Activated CD4-positive, alpha-beta memory T cell treated with anti-CD3 and anti-CD28 coated beads, Interleukin-2, amount 10 ng/mL, durations not matched to agents 7 days and 5 days (primary cell): ENCODE measurements at regions not wholly inside any gene's neighbourhood (a gene's known extent, or its start where the extent isn't known, plus 50 kb on each side); places are given as distances from the start of the nearest gene placed in this dataset.

Experiments
- CTCF ChIA-PET: fragments of 350-600 bp; sonication (Branson Sonifier 250); formaldehyde crosslinking; loops from one replicate; lab custom pipeline; 2021; ENCODE audit warnings: antibody characterized with exemption, inconsistent platforms; lab: Charles Lee
- POLR2A ChIA-PET: fragments of 350-600 bp; sonication (Branson Sonifier 250); formaldehyde crosslinking; loops from one replicate; lab custom pipeline; 2021; ENCODE audit warnings: antibody characterized with exemption; lab: Charles Lee
- DNase-seq: peaks from one replicate; pipeline ENCODE4 v3.0.0-alpha.2; 2020
- H3K27ac Mint-ChIP-seq: one replicate; pipeline ENCODE4 v1.8.0; 2021; ENCODE audit warnings: mild to moderate bottlenecking, mixed read lengths
- H3K27me3 Mint-ChIP-seq: one replicate; pipeline ENCODE4 v1.8.0; 2021; ENCODE audit warnings: mixed read lengths
- H3K36me3 Mint-ChIP-seq: one replicate; pipeline ENCODE4 v1.8.0; 2021; ENCODE audit warnings: low read depth, mixed read lengths
- H3K4me1 Mint-ChIP-seq: one replicate; pipeline ENCODE4 v1.8.0; 2021; ENCODE audit warnings: mixed read lengths
- H3K4me3 Mint-ChIP-seq: one replicate; pipeline ENCODE4 v1.8.0; 2021; ENCODE audit warnings: mild to moderate bottlenecking, mixed read lengths
- H3K9me3 Mint-ChIP-seq: one replicate; pipeline ENCODE4 v1.8.0; 2021; ENCODE audit warnings: mixed read lengths

DNA sequence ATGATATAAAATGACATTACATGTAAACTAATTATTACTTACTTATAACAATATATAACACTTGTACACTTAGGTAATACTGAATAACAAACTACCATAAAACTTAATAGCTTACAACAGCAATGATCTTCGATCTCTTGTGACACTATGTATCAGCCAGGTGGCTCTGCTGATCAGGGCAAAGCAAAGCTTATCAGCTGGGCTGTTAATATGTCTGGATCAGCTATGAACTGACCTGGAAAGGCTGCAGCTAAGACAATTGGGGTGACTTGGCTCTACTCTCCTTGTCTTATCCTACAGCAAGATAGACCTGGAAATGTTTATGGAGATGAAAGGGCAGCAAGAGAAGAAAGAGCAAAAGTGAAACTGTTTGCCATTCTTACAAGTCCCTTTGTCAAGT is 511.3 kb downstream of the TLR4 start:
- no peak for DNase-seq
- Mint-ChIP-seq H3K27ac (no peak overlapping the region), H3K36me3 (no peaks in the 10 kb centered on the region), H3K27me3 (no peaks in the 10 kb centered on the region), H3K9me3 (no peaks in the 10 kb centered on the region), H3K4me3 (no peak overlapping the region), H3K4me1 (no peaks in the 10 kb centered on the region)
- ChIA-PET CTCF (no interaction called here), POLR2A (no interaction called here)

DNA sequence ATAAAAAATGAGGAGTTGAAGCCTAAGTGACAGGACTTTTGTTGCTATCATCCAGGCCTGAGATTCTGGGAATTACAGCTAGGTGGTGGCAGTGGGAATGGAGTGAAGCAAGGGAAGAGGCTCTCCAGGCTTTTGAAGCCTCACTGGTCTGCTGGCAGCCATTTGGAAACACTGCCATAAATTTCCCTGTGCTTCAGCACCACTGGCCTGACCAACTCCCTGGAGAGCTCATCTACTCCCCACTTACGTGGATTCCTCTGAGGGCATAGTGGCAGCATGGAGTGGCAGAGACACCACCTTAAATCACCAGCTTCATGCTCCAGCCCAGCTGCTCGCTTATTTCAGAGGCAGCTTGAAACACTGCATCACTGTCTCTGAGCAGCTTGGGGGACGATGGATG is 518.2 kb downstream of the TLR4 start:
- POLR2A ChIA-PET, result no interaction called here
- Mint-ChIP-seq H3K36me3 (no peaks in the 10 kb centered on the region), H3K27me3 (no peaks in the 10 kb centered on the region), H3K4me1 (no peaks in the 10 kb centered on the region), H3K9me3 (peaks cover 5% of the 10 kb centered on the region), H3K27ac (no peak overlapping the region), H3K4me3 (no peak overlapping the region)
- DNase-seq, result no peak
- CTCF ChIA-PET, result no interaction called here

DNA sequence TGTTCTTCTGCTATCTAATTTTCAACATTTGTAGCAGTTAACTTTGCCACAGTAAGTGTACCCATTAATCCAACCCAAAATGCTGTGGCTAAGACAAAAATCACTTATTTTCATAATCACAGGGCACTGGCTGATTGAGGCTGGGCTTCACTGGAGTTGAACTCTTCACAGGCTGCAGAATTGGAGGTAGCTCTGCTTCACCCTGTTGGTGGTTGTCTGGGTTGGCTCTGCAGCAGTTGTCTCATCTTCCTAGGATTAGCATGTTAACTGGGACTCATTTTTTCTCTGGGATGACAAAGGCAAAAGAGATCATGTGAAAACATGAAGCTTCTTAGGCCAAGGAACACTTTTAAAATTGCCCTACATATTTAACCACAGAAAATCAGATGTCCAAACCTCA is 518.9 kb downstream of the TLR4 start:
- H3K4me3 Mint-ChIP-seq, result no peak overlapping the region
- no peaks in the 10 kb centered on the region for H3K27me3 Mint-ChIP-seq
- H3K9me3 Mint-ChIP-seq, result peaks cover 5% of the 10 kb centered on the region
- POLR2A ChIA-PET, result no interaction called here
- no peak for DNase-seq
- no peaks in the 10 kb centered on the region for H3K36me3 Mint-ChIP-seq
- CTCF ChIA-PET, result no interaction called here
- no peak overlapping the region for H3K27ac Mint-ChIP-seq
- H3K4me1 Mint-ChIP-seq, result no peaks in the 10 kb centered on the region

DNA sequence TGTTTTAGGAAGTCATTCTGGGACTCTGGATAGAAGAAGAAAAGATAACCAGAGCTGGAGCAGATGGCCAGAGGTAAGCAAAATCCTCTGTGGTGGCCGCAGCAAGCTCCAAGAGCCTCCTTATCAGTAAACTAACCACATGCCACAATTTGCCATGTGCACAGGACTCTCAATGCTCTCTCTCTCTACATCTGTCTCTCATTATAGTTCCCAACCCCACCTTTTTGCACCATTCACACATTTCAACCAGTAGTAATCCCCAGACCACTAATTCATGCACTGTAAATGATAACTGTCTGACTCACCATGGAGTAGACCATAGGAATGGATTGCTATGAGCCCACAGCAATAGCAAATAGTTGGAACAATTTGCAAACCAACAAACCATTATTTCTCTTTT is 526.1 kb downstream of the TLR4 start:
- H3K4me1 Mint-ChIP-seq, result no peaks in the 10 kb centered on the region
- no peaks in the 10 kb centered on the region for H3K36me3 Mint-ChIP-seq
- ChIA-PET CTCF (no interaction called here), POLR2A (no interaction called here)
- no peak for DNase-seq
- no peaks in the 10 kb centered on the region for H3K9me3 Mint-ChIP-seq
- no peak overlapping the region for H3K27ac Mint-ChIP-seq
- H3K27me3 Mint-ChIP-seq, result no peaks in the 10 kb centered on the region
- H3K4me3 Mint-ChIP-seq, result no peak overlapping the region

DNA sequence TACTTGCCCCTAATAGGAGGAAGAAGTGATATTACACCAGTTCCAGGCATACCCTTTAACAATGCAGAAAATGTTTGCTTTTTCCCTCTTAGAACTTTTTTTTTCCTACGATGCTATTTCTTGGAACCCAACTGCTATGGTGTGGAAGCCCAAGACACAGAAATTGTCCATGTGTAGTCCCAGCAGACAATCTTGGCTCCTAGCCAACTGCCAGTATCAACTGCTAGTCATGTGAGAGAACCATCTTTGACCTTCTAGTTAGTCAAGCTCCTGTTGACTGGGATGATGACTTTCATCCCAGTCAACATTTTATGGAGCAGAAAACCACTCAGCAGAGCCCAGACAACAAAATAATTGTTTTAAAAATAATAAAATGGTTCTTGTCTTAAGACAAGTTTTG is 532.4 kb downstream of the TLR4 start:
- no peaks in the 10 kb centered on the region for H3K36me3 Mint-ChIP-seq
- H3K4me3 Mint-ChIP-seq, result no peak overlapping the region
- H3K27me3 Mint-ChIP-seq, result no peaks in the 10 kb centered on the region
- H3K27ac Mint-ChIP-seq, result no peak overlapping the region
- peaks cover 9% of the 10 kb centered on the region for H3K9me3 Mint-ChIP-seq
- DNase-seq, result no peak
- POLR2A ChIA-PET, result no interaction called here
- H3K4me1 Mint-ChIP-seq, result no peaks in the 10 kb centered on the region
- CTCF ChIA-PET, result no interaction called here

DNA sequence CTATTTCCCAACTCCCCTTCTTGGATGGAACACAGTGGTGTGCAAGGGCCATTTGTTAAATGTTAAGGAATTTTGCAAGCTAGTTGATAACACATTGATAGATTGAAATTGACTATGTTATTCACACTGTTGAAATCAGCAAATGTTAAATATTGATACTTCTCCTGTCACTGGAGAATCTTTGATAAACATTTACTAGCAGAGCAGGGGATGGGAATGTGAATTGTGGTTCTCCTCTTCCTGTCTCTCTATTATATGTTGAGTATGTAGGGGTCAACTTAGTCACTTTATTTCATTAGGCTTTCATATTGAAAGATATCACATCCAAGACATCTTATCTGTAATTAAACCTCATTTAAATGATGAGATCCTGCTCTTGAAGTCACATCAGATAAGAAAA is 533.9 kb downstream of the TLR4 start:
- Mint-ChIP-seq H3K4me3 (no peak overlapping the region), H3K27me3 (no peaks in the 10 kb centered on the region), H3K36me3 (no peaks in the 10 kb centered on the region), H3K9me3 (peaks cover 9% of the 10 kb centered on the region), H3K4me1 (no peaks in the 10 kb centered on the region), H3K27ac (no peak overlapping the region)
- no peak for DNase-seq
- ChIA-PET POLR2A (no interaction called here), CTCF (no interaction called here)

DNA sequence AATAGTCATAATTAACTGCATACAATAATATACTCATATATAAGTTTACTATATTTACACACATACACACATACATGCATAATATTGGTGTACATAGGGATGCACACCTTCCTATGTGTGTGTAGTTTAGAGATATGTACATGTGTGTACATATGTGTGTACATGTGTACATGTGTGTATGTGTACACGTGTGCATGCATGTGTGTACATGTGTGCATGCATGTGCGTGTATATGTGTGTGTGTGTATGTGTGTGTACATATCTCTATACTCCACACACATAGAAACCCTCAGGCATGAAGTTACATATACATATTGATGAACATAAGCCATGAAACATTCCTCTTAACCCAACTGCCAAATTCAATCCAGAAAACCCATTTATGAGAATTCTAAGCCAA is 547.8 kb downstream of the TLR4 start:
- Mint-ChIP-seq H3K4me3 (no peak overlapping the region), H3K27ac (no peak overlapping the region), H3K36me3 (no peaks in the 10 kb centered on the region), H3K27me3 (no peaks in the 10 kb centered on the region), H3K9me3 (peaks cover 2% of the 10 kb centered on the region), H3K4me1 (no peaks in the 10 kb centered on the region)
- CTCF ChIA-PET, result no interaction called here
- DNase-seq, result no peak
- POLR2A ChIA-PET, result no interaction called here

DNA sequence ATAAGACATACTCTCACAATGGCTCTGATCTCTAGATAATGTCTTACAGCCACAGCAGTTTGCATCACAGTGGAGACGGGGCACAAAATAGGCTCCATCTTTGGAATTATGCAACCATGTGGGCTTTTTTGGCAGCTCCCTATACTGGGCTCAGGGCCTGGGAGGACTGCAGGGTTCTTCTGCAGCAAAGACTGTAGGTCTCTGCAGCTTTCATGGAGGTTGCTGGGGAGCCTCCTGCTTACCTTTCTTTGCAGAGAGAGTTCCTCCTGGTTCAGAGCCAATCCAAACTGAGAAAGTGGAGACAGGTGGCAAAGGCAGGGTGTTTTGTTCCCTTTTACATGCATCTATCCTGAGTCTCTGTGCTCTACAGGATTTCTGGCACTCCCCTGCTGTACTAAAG is 558.0 kb downstream of the TLR4 start:
- H3K4me3 Mint-ChIP-seq, result no peak overlapping the region
- no peak for DNase-seq
- CTCF ChIA-PET, result no interaction called here

DNA sequence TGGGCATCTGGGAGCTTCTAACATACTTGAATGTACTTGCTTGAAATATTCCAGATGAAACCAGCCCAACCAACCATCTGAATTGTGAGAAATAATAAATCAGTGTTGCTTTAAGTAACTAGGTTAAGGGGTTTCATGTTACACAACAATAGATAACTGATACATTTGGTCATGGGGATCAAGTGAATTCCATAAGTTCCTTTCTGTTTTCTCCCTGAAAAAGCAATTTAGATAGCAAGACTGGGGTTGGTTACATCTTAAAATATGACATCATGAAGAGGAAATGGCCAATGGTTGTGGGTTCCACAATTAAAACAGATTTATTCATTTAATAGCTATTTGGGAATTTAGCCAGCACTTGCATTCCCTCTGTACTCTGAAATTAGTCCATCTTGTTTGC is 559.7 kb downstream of the TLR4 start:
- Mint-ChIP-seq H3K27ac (no peak overlapping the region), H3K9me3 (peaks cover 7% of the 10 kb centered on the region), H3K4me3 (no peak overlapping the region), H3K27me3 (no peaks in the 10 kb centered on the region), H3K36me3 (no peaks in the 10 kb centered on the region), H3K4me1 (no peaks in the 10 kb centered on the region)
- DNase-seq, result no peak
- CTCF ChIA-PET, result no interaction called here
- POLR2A ChIA-PET, result no interaction called here

More for the DNA sequence above, 558.0 kb downstream of the TLR4 start:
- POLR2A ChIA-PET, result no interaction called here
- H3K36me3 Mint-ChIP-seq, result no peaks in the 10 kb centered on the region
- no peaks in the 10 kb centered on the region for H3K27me3 Mint-ChIP-seq
- H3K4me1 Mint-ChIP-seq, result no peaks in the 10 kb centered on the region
- no peak overlapping the region for H3K27ac Mint-ChIP-seq
- peaks cover 7% of the 10 kb centered on the region for H3K9me3 Mint-ChIP-seq

DNA sequence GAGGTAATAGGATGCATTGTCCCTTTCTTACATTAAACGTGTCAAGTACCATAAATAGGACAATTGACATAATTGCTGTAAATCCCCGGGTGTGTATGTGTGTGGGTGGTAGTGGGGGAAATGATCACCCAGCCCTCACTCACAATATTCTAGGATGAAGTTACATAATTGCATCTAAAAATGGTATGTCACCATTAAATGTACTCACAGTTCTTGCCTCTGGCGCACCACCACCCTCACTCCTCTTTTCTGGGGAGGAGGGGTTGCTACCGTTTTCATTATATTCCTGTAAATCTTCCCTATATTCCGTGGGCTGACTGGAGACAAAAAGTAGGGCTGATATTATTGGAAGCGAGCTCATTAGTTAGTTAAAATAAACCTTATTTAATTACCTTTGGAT is 563.8 kb downstream of the TLR4 start:
- Mint-ChIP-seq H3K4me1 (no peaks in the 10 kb centered on the region), H3K9me3 (peaks cover 3% of the 10 kb centered on the region), H3K27ac (no peak overlapping the region), H3K27me3 (no peaks in the 10 kb centered on the region), H3K36me3 (no peaks in the 10 kb centered on the region), H3K4me3 (no peak overlapping the region)
- DNase-seq, result no peak
- ChIA-PET POLR2A (no interaction called here), CTCF (no interaction called here)

DNA sequence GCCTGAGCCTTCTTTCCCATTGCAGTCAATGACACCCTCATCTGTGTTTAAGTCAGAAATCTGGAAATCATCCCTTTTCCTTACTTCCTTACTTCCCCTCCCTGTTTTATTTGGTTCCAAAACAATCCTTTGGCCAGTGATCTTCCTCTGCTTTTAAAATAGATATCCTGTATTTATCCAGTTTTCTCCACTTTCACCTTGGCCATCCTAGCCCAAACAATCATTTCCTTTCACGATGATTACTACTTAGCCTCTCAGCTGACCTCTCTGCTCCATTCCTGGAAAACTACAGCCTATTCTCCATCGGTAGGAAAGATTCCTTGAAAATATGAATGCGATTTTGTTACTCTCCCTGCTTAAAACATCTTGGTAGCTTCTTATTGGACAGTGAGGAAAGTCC is 565.4 kb downstream of the TLR4 start:
- Mint-ChIP-seq H3K27ac (no peak overlapping the region), H3K4me1 (no peaks in the 10 kb centered on the region), H3K4me3 (no peak overlapping the region), H3K27me3 (no peaks in the 10 kb centered on the region), H3K36me3 (no peaks in the 10 kb centered on the region), H3K9me3 (no peaks in the 10 kb centered on the region)
- POLR2A ChIA-PET, result no interaction called here
- CTCF ChIA-PET, result no interaction called here
- no peak for DNase-seq

DNA sequence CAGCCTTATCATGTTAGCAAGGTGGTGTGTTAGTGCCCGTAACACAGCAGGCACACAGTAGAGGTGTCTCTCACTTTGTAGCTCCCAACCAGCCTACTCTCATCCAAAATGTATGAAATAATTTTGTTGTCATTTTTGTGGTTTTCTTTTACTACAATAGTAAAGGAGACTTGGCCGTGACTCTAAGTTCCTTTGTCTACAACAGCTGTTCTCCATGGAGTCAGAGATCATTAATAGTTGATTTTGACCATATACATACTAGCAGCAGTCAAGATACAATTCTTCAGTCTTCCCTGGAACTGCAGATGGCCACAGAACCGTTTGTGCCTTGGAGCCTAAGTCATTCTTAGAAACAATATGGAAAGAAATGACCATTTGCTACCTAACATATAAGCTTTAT is 567.1 kb downstream of the TLR4 start:
- Mint-ChIP-seq H3K27ac (no peak overlapping the region), H3K36me3 (no peaks in the 10 kb centered on the region), H3K27me3 (no peaks in the 10 kb centered on the region), H3K9me3 (no peaks in the 10 kb centered on the region), H3K4me1 (no peaks in the 10 kb centered on the region), H3K4me3 (no peak overlapping the region)
- CTCF ChIA-PET, result no interaction called here
- POLR2A ChIA-PET, result no interaction called here
- no peak for DNase-seq

DNA sequence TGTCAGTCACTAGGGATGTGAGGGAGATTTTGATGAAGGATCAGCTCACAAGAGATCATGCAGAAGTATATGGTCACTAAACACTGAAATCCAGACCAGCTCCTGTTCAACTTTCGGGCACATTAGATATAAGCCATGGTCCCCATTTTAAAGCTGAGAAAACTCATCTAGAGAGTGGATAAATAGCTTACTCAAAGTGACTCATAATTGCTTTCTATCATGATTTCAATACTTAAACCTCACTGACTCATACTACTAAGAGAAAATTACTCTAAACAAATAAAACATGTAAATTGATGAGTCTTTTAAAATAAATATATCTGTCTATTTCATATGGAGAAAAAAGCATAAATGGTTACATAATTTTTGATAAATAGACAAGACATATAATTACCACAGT is 567.7 kb downstream of the TLR4 start:
- Mint-ChIP-seq H3K27me3 (no peaks in the 10 kb centered on the region), H3K4me1 (no peaks in the 10 kb centered on the region), H3K9me3 (no peaks in the 10 kb centered on the region), H3K36me3 (no peaks in the 10 kb centered on the region), H3K27ac (no peak overlapping the region), H3K4me3 (no peak overlapping the region)
- CTCF ChIA-PET, result no interaction called here
- POLR2A ChIA-PET, result no interaction called here
- no peak for DNase-seq

DNA sequence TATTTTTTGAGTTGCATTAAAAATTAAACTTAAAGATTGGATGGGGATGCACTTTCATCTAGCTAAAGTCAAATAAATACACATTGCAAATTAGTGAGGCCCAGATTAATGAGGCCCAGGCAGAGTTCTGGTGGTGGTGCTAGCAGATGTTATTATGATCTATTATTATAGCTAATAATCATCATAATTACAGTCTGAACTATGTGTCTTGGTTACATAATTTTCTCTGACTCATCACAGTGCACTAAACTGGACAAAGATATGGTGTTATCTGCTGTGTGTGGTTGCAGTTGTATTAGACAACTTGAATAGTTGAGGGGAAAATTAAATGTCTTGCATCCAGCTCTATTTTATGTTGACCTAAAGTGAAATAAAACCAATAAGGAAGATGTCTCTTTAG is 568.8 kb downstream of the TLR4 start:
- ChIA-PET CTCF (no interaction called here), POLR2A (no interaction called here)
- Mint-ChIP-seq H3K27ac (no peak overlapping the region), H3K4me3 (no peak overlapping the region), H3K36me3 (no peaks in the 10 kb centered on the region), H3K9me3 (no peaks in the 10 kb centered on the region), H3K27me3 (no peaks in the 10 kb centered on the region), H3K4me1 (no peaks in the 10 kb centered on the region)
- DNase-seq, result no peak

DNA sequence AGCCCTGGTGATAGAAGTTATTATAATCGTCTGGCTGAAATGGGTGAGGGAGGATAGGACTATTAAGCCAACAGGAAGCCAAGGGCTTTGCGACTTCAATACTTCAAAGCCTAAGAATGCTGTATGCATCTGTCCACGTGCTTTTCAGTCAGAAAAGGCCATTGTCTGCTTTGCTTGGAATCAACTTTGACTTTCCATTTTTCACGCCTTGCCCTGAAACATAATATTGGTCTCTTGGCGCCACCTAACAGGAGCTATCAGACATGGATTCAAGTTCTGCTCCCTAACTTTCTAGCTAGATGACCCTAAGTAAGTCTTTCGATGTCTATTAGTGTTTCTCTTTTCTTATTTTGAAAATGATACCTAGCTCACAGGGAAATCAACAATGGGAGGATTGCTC is 572.6 kb downstream of the TLR4 start:
- no peak overlapping the region for H3K4me3 Mint-ChIP-seq
- ChIA-PET CTCF (no interaction called here), POLR2A (no interaction called here)
- H3K4me1 Mint-ChIP-seq, result no peaks in the 10 kb centered on the region
- H3K27me3 Mint-ChIP-seq, result no peaks in the 10 kb centered on the region
- no peak for DNase-seq
- no peaks in the 10 kb centered on the region for H3K9me3 Mint-ChIP-seq
- H3K36me3 Mint-ChIP-seq, result no peaks in the 10 kb centered on the region
- H3K27ac Mint-ChIP-seq, result no peak overlapping the region
